BE2C (cell line): ENCODE measurements at regions not wholly inside any gene's neighbourhood (a gene's known extent, or its start where the extent isn't known, plus 50 kb on each side); places are given as distances from the start of the nearest gene placed in this dataset.
"Not testable (repeated sequence)": the region's sequence is repeated elsewhere in the genome, so short reads cannot be mapped to it uniquely, and the experiment has no call there.

Source experiments
- DNase-seq: peaks from one replicate; pipeline ENCODE4 v3.0.0-alpha.2; 2020
- H3K27me3 ChIP-seq: fragments of 250-450 bp; sonication (Bioruptor Pico); 2 replicates; pipeline ENCODE4 v1.5.1; 2020; ENCODE audit warnings: mild to moderate bottlenecking
- H3K36me3 ChIP-seq: fragments of 250-450 bp; sonication (Bioruptor Pico); 2 replicates; pipeline ENCODE4 v1.5.1; 2020; ENCODE audit warnings: mild to moderate bottlenecking
- H3K4me1 ChIP-seq: fragments of 250-450 bp; sonication (Bioruptor Pico); 2 replicates; pipeline ENCODE4 v1.5.1; 2020
- H3K4me3 ChIP-seq: 2 replicates; pipeline ENCODE4 v1.5.1; 2011; ENCODE audit warnings: low read depth, low read length
- H3K9me3 ChIP-seq: fragments of 250-450 bp; sonication (Bioruptor Pico); 2 replicates; pipeline ENCODE4 v1.5.1; 2020
- CTCF ChIP-seq: IDR thresholded peaks from 2 replicates; pipeline ENCODE4 v1.5.1; 2012; ENCODE audit warnings: mild to moderate bottlenecking, low read depth, low read length

GRCh38 chr21:27534206-27534605 is 567.3 kb upstream of the ADAMTS5 start:
- Histone ChIP-seq H3K9me3 (no peaks in the 10 kb centered on the region), H3K36me3 (no peaks in the 10 kb centered on the region), H3K27me3 (no peaks in the 10 kb centered on the region), H3K4me3 (no peak overlapping the region), H3K4me1 (no peaks in the 10 kb centered on the region)
- no peak for TF ChIP-seq CTCF
- no peak for DNase-seq

GRCh38 chr21:27532076-27532475 is 565.2 kb upstream of the ADAMTS5 start:
- Histone ChIP-seq H3K9me3 (no peaks in the 10 kb centered on the region), H3K4me3 (no peak overlapping the region), H3K27me3 (no peaks in the 10 kb centered on the region), H3K4me1 (peaks cover 3% of the 10 kb centered on the region; the same call in 1 of the 2 replicates), H3K36me3 (no peaks in the 10 kb centered on the region; the same call in 1 of the 2 replicates)
- no peak for DNase-seq
- no peak for TF ChIP-seq CTCF

- no peak for DNase-seq
- H3K4me1 ChIP-seq = peaks cover 8% of the 10 kb centered on the region
- H3K36me3 ChIP-seq = no peaks in the 10 kb centered on the region; the same call in 1 of the 2 replicates
- no peaks in the 10 kb centered on the region; the same call in 1 of the 2 replicates for H3K9me3 ChIP-seq
- TF ChIP-seq CTCF = no peak
- H3K27me3 ChIP-seq = no peaks in the 10 kb centered on the region
- no peak overlapping the region for H3K4me3 ChIP-seq
Measured at GRCh38 chr21:27528697-27529096, 561.8 kb upstream of the ADAMTS5 start.

- Histone ChIP-seq H3K4me1 (peaks cover 8% of the 10 kb centered on the region), H3K27me3 (no peaks in the 10 kb centered on the region), H3K4me3 (no peak overlapping the region), H3K9me3 (peaks cover 2% of the 10 kb centered on the region; the same call in 1 of the 2 replicates), H3K36me3 (no peaks in the 10 kb centered on the region; the same call in 1 of the 2 replicates)
- TF ChIP-seq CTCF = no peak
- DNase-seq = peak; percentile 66
Measured at GRCh38 chr21:27526451-27526850, 559.6 kb upstream of the ADAMTS5 start.

- H3K36me3 ChIP-seq = no peaks in the 10 kb centered on the region; the same call in 1 of the 2 replicates
- TF ChIP-seq CTCF = no peak
- H3K27me3 ChIP-seq = no peaks in the 10 kb centered on the region
- no peak for DNase-seq
- peaks cover 8% of the 10 kb centered on the region for H3K4me1 ChIP-seq
- no peak overlapping the region for H3K4me3 ChIP-seq
- peaks cover 2% of the 10 kb centered on the region; the same call in 1 of the 2 replicates for H3K9me3 ChIP-seq
Measured at GRCh38 chr21:27525780-27526179, 558.9 kb upstream of the ADAMTS5 start.

GRCh38 chr21:27519361-27519760 is 552.5 kb upstream of the ADAMTS5 start:
- Histone ChIP-seq H3K4me1 (peaks cover 3% of the 10 kb centered on the region; the same call in 1 of the 2 replicates), H3K9me3 (peaks cover 2% of the 10 kb centered on the region; the same call in 1 of the 2 replicates), H3K36me3 (no peaks in the 10 kb centered on the region), H3K4me3 (no peak overlapping the region), H3K27me3 (no peaks in the 10 kb centered on the region)
- TF ChIP-seq CTCF = no peak
- no peak for DNase-seq

GRCh38 chr21:27517177-27517576 is 550.3 kb upstream of the ADAMTS5 start:
- H3K4me3 ChIP-seq, H3K9me3 ChIP-seq, DNase-seq, H3K4me1 ChIP-seq, H3K36me3 ChIP-seq, H3K27me3 ChIP-seq: not testable (repeated sequence)
